Kidney (tissue), 13 donors: ENCODE measurements at regions not wholly inside any gene's neighbourhood (a gene's known extent, or its start where the extent isn't known, plus 50 kb on each side); places are given as distances from the start of the nearest gene placed in this dataset.

Experiments
- DNase-seq, 5 donors: peaks; one replicate each; pipeline ENCODE4 v3.0.0-alpha.2; 2013 to 2020
- FAIRE-seq: peaks from 2 replicates; lab custom pipeline; 2012; peaks lifted over from hg19 to GRCh38; lab: Jason Lieb, UNC
- H3K27ac ChIP-seq, 2 donors: one replicate each; pipeline ENCODE4 v1.7.0; 2013; ENCODE audit warnings: low read depth in 2 of 2, low read length in 2 of 2, inconsistent platforms in 1 of 2
- H3K27me3 ChIP-seq: one replicate; pipeline ENCODE4 v1.7.1; 2013; ENCODE audit warnings: low read length, inconsistent platforms; ENCODE audit not compliant: control insufficient read depth, insufficient read depth
- H3K36me3 ChIP-seq, 3 donors: one replicate each; pipeline versions ENCODE4 v1.7.0 to v1.7.1; 2013; ENCODE audit warnings: low read length in 3 of 3, control low read depth in 1 of 3, inconsistent platforms in 1 of 3; ENCODE audit not compliant: insufficient read depth in 3 of 3, control insufficient read depth in 2 of 3
- H3K4me1 ChIP-seq, 3 donors: one replicate each; pipeline versions ENCODE4 v1.7.0 to v1.7.1; 2013; ENCODE audit warnings: low read length in 3 of 3, inconsistent platforms in 1 of 3, low read depth in 1 of 3; ENCODE audit not compliant: control insufficient read depth in 2 of 3, insufficient read depth in 2 of 3
- H3K4me3 ChIP-seq, 3 donors: one replicate each; pipeline versions ENCODE4 v1.7.0 to v1.8.1; 2013; ENCODE audit warnings: low read length in 3 of 3, control low read depth in 1 of 3, inconsistent platforms in 1 of 3
- H3K9ac ChIP-seq, 3 donors: one replicate each; pipeline versions ENCODE4 v1.7.0 to v1.7.1; 2013; ENCODE audit warnings: low read length in 3 of 3, control low read depth in 1 of 3, inconsistent platforms in 1 of 3
- H3K9me3 ChIP-seq, 3 donors: one replicate each; pipeline versions ENCODE4 v1.7.0 to v1.7.1; 2013; ENCODE audit warnings: low read length in 3 of 3, control low read depth in 1 of 3, inconsistent platforms in 1 of 3; ENCODE audit not compliant: control insufficient read depth in 2 of 3, insufficient read depth in 1 of 3
- intact Hi-C: fragments of 100-400 bp; cut with DNase I; formaldehyde crosslinking; loops from one replicate; pipeline ENCODE4 v1.11.1; 2022
- TF ChIP-seq, protein P1 (sequence below): IDR thresholded peaks from 3 replicates; pipeline ENCODE4 v1.5.1; 2012; ENCODE audit warnings: mild to moderate bottlenecking, moderate library complexity, borderline replicate concordance; ENCODE audit not compliant: insufficient read depth; ENCODE audit errors: extremely low read depth
- donor health status: control.
- donor health status: control.
- donor health status: control.
- donor health status: control.
- donor health status: control.
- donor health status: DM: yes; HTN: yes; CAD: no.
- donor health status: Normal renal cell carcinoma (clear cell type).

DNA sequence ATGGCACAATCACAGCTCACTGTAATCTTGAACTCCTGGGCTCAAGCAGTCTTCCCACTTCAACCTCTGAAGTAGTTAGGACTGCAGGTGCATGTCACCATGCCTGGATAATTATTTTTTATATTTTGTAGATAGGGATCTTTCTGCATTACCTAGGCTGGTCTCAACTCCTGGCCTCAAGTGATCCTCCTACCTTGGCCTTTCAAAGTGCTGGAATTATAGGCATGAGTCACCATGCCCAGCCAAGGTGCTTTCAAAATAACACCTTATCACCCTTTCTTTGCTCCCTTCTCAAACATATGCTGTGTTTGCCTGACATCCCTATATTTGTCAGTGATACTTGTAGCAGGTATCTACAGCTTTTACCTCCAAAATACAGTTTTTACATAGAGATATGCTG lies 242.0 kb upstream of the ARRDC4 start:
- TF ChIP-seq, protein P1, sequence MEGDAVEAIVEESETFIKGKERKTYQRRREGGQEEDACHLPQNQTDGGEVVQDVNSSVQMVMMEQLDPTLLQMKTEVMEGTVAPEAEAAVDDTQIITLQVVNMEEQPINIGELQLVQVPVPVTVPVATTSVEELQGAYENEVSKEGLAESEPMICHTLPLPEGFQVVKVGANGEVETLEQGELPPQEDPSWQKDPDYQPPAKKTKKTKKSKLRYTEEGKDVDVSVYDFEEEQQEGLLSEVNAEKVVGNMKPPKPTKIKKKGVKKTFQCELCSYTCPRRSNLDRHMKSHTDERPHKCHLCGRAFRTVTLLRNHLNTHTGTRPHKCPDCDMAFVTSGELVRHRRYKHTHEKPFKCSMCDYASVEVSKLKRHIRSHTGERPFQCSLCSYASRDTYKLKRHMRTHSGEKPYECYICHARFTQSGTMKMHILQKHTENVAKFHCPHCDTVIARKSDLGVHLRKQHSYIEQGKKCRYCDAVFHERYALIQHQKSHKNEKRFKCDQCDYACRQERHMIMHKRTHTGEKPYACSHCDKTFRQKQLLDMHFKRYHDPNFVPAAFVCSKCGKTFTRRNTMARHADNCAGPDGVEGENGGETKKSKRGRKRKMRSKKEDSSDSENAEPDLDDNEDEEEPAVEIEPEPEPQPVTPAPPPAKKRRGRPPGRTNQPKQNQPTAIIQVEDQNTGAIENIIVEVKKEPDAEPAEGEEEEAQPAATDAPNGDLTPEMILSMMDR, result no peak
- FAIRE-seq, result no peak
- intact Hi-C loops, result no loop called here

DNA sequence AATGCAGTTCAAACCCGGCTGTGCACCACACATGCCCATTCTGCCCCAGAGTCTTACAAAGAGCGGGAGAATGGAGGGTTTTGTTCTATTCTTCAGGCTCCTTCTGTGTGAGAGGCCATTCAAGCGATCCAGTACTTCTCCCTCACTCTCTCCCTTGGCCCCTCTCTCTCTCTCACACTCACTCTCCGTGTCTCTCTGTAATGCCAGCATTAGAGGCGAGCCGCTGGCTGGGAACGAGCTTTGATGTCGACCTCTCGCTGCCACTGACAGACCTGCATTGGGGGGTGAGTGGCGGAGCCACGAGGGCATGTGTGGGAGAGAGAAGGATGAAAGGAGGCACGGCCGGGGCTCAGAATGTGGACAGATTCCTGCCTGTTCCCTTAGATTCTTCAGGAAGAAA lies 231.7 kb upstream of the ARRDC4 start:
- Histone ChIP-seq H3K4me3 (no peak overlapping the region), H3K4me1 (no peaks in the 10 kb centered on the region), H3K36me3 (no peaks in the 10 kb centered on the region), H3K27ac (no peak overlapping the region), H3K27me3 (no peaks in the 10 kb centered on the region), H3K9me3 (no peaks in the 10 kb centered on the region), H3K9ac (no peak overlapping the region)
- DNase-seq (peak in 4 of 5 donors; percentile 75 to 86 (median 79)), FAIRE-seq (no peak)
- intact Hi-C loops, result no loop called here
- TF ChIP-seq, protein P1, result no peak

More for the DNA sequence above, 242.0 kb upstream of the ARRDC4 start:
- no peaks in the 10 kb centered on the region for H3K36me3 ChIP-seq
- H3K4me1 ChIP-seq, result no peaks in the 10 kb centered on the region
- H3K9me3 ChIP-seq, result peaks cover 0 to 4% (median 0%) of the 10 kb centered on the region in 3 donors
- H3K27me3 ChIP-seq, result no peaks in the 10 kb centered on the region
- no peak overlapping the region for H3K4me3 ChIP-seq
- H3K27ac ChIP-seq, result no peak overlapping the region
- H3K9ac ChIP-seq, result no peak overlapping the region
- DNase-seq, result no peak

DNA sequence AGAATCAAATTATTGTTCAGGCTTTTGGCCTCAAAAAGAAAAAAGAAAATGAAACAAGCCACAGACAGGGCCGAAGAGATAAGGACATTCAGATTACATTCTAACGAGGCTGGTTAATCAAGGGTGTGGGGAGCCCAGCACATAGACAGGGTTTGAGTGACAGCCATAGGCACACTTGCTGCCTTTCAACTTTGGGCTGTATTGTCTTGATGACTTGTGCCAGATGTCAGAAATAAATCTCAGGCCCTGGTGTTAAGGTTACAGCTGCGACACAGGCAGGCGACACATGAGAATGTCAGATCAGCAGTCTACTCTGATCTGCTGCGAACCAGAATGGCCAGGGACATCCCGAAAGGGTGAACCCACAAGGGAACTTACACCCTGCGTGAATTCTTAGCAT lies 231.2 kb upstream of the ARRDC4 start:
- intact Hi-C loops, result no loop called here
- FAIRE-seq, result no peak
- DNase-seq, result peak in 3 of 5 donors; percentile 52 to 69 (median 68)
- Histone ChIP-seq H3K4me1 (no peaks in the 10 kb centered on the region), H3K9me3 (no peaks in the 10 kb centered on the region), H3K9ac (no peak overlapping the region), H3K27me3 (no peaks in the 10 kb centered on the region), H3K36me3 (no peaks in the 10 kb centered on the region), H3K27ac (no peak overlapping the region), H3K4me3 (no peak overlapping the region)
- TF ChIP-seq, protein P1, result no peak

DNA sequence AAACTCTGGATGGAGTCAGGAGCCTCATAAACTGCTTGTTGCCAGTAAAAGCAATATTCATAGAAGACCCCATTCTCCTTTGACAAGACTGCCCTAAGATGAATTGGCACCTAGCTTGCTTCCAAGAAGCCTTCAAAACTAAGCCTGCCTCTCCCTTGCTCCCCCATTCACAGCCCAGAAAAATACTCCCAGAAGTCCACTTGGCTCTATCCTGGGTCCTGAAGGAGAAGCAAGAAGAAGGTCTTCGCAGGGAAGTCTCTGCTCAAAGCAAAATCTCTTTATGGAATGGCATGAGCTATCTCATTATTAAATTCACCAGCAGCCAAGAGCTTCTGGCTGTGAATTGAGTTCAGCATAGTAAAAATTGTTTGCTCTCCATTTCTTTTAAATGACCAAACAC lies 230.2 kb upstream of the ARRDC4 start:
- H3K36me3 ChIP-seq, result no peaks in the 10 kb centered on the region
- no peak for FAIRE-seq
- H3K4me3 ChIP-seq, result no peak overlapping the region
- H3K9ac ChIP-seq, result no peak overlapping the region
- intact Hi-C loops, result no loop called here
- TF ChIP-seq, protein P1, result no peak
- no peak for DNase-seq
- no peaks in the 10 kb centered on the region for H3K4me1 ChIP-seq
- H3K27ac ChIP-seq, result no peak overlapping the region
- no peaks in the 10 kb centered on the region for H3K27me3 ChIP-seq
- no peaks in the 10 kb centered on the region for H3K9me3 ChIP-seq
